ENCODE measurements at regions not wholly inside any gene's neighbourhood (a gene's known extent, or its start where the extent isn't known, plus 50 kb on each side); places are given as distances from the start of the nearest gene placed in this dataset.

DNA sequence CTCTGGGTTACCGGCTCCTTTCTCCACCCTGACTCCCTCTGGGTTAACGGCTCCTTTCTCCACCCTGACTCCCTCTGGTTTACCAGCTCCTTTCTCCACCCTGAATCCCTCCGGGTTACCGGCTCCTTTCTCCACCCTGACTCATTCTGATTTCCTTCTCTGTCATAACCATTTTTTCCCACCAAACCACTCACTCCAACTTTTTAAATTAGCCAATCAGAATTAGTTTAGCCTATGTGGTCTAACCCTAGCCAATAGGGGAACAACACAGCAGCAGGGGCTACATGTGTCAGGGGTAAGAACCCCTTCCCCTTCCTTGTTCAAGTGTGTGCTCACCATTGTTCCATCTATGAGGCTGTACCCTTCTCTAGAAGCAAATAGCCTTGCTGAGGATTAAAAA, 98.4 kb upstream of the RBM19 start:
- no peak for TF ChIP-seq POLR2A (IDR thresholded peaks at IDR 0.05)
- TF ChIP-seq, protein P1, sequence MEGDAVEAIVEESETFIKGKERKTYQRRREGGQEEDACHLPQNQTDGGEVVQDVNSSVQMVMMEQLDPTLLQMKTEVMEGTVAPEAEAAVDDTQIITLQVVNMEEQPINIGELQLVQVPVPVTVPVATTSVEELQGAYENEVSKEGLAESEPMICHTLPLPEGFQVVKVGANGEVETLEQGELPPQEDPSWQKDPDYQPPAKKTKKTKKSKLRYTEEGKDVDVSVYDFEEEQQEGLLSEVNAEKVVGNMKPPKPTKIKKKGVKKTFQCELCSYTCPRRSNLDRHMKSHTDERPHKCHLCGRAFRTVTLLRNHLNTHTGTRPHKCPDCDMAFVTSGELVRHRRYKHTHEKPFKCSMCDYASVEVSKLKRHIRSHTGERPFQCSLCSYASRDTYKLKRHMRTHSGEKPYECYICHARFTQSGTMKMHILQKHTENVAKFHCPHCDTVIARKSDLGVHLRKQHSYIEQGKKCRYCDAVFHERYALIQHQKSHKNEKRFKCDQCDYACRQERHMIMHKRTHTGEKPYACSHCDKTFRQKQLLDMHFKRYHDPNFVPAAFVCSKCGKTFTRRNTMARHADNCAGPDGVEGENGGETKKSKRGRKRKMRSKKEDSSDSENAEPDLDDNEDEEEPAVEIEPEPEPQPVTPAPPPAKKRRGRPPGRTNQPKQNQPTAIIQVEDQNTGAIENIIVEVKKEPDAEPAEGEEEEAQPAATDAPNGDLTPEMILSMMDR (IDR thresholded peaks at IDR 0.05), result no peak
